Hepatocyte (in vitro differentiated cells): ENCODE measurements at regions not wholly inside any gene's neighbourhood (a gene's known extent, or its start where the extent isn't known, plus 50 kb on each side); places are given as distances from the start of the nearest gene placed in this dataset.

Experiments
- EZH2 ChIP-seq: fragments of 200-600 bp; sonication (generic); IDR thresholded peaks from 2 replicates; pipeline ENCODE4 v1.6.1; 2016; ENCODE audit warnings: antibody characterized with exemption, mild to moderate bottlenecking, borderline replicate concordance
- EZH2phosphoT487 ChIP-seq: fragments of 200-600 bp; sonication (generic); IDR thresholded peaks from one replicate; pipeline ENCODE4 v1.6.1; 2018; ENCODE audit warnings: antibody characterized with exemption, mild to moderate bottlenecking, low read depth, moderate library complexity; ENCODE audit not compliant: unreplicated experiment, severe bottlenecking
- TF ChIP-seq, protein P1 (sequence below): fragments of 200-600 bp; sonication (generic); IDR thresholded peaks from 2 replicates; pipeline ENCODE4 v1.5.1; 2016; ENCODE audit warnings: antibody characterized with exemption, mild to moderate bottlenecking; ENCODE audit not compliant: poor library complexity

DNA sequence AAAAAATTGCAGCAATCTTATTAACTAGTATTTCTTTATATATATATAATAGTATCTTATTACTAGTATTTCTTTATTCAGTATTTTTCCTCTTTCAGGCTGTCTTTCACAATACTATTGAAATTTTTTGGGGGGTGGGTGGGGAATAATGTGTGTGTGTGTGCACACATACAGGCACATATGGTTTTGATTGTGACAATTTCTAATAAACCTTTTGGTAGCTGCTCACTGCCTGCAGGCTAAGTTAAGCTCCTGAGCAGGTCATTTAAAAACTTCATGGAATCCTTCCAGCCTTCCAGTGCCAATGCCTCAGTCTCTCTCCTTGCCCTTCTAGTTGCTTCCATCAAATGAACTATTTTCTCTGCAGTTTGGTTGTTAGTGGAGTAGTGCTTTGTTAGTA lies 490.1 kb downstream of the PCNX1 start:
- TF ChIP-seq, protein P1, sequence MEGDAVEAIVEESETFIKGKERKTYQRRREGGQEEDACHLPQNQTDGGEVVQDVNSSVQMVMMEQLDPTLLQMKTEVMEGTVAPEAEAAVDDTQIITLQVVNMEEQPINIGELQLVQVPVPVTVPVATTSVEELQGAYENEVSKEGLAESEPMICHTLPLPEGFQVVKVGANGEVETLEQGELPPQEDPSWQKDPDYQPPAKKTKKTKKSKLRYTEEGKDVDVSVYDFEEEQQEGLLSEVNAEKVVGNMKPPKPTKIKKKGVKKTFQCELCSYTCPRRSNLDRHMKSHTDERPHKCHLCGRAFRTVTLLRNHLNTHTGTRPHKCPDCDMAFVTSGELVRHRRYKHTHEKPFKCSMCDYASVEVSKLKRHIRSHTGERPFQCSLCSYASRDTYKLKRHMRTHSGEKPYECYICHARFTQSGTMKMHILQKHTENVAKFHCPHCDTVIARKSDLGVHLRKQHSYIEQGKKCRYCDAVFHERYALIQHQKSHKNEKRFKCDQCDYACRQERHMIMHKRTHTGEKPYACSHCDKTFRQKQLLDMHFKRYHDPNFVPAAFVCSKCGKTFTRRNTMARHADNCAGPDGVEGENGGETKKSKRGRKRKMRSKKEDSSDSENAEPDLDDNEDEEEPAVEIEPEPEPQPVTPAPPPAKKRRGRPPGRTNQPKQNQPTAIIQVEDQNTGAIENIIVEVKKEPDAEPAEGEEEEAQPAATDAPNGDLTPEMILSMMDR: no peak
- TF ChIP-seq EZH2 (no peak), EZH2phosphoT487 (no peak)
